ENCODE measurements at regions not wholly inside any gene's neighbourhood (a gene's known extent, or its start where the extent isn't known, plus 50 kb on each side); places are given as distances from the start of the nearest gene placed in this dataset.

DNA sequence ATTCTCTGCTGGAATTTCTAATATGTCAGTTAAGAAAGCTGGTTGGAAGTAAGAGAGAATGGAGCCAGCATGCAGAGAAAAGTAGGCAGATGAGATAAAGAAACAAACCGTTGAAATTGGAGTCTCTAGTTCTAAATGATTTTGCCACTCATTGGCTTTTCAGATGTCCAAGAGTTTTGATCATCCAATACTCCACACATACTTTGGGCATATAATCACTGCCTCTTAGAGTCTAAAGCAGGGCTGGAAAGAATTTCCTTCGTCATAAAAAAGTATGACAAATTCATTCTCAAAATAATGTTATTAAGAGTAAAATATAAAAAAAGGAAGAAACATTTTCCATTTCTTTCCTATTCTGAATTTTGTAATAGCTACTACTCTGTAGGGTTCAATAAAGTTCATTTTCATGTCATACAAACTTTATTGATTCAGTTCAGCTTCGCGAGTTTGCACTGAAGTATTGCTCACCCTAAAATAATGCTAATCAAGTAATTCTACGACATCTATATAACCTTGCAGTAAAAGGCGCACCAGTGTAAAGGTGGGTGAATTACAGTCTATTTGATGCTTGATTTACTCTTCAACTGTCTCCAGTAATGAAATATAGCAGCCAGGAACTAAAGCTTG lies 1556.6 kb downstream of the NCAM2 start:
- CTCF ChIA-PET, result no interaction called here

DNA sequence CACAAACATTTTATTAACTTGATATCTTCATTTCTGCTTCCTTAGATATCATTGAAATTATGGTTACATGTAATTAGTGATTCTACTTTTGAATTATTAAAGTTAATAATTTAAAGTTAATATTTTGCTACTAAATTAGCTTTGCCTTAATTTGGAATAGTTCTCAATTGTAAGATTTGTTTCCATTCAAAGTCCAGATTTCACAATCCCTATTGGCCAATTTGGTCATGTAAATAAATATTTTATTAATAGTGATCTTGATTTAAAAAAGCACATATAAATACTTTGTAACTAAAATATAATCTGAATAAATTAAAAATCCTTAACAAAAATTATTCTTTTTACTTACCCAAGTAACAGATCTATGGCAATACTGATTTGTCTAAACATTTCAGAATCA lies 1558.6 kb downstream of the NCAM2 start:
- no peak overlapping the region for H3K4me3 ChIP-seq (ENCODE audit: low read depth, low read length)
- ChIA-PET POLR2A (no interaction called here), CTCF (no interaction called here)
- no peak for DNase-seq (ENCODE audit: low read depth, low spot score)
- TF ChIP-seq, protein P1, sequence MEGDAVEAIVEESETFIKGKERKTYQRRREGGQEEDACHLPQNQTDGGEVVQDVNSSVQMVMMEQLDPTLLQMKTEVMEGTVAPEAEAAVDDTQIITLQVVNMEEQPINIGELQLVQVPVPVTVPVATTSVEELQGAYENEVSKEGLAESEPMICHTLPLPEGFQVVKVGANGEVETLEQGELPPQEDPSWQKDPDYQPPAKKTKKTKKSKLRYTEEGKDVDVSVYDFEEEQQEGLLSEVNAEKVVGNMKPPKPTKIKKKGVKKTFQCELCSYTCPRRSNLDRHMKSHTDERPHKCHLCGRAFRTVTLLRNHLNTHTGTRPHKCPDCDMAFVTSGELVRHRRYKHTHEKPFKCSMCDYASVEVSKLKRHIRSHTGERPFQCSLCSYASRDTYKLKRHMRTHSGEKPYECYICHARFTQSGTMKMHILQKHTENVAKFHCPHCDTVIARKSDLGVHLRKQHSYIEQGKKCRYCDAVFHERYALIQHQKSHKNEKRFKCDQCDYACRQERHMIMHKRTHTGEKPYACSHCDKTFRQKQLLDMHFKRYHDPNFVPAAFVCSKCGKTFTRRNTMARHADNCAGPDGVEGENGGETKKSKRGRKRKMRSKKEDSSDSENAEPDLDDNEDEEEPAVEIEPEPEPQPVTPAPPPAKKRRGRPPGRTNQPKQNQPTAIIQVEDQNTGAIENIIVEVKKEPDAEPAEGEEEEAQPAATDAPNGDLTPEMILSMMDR (IDR thresholded peaks at IDR 0.05; ENCODE audit: insufficient read depth, low read length, missing control alignments), result no peak

More for the DNA sequence above, 1556.6 kb downstream of the NCAM2 start:
- no peak for DNase-seq (ENCODE audit: low read depth, low spot score)
- TF ChIP-seq, protein P1 (IDR thresholded peaks at IDR 0.05; ENCODE audit: insufficient read depth, low read length, missing control alignments), result no peak
- no peak overlapping the region for H3K4me3 ChIP-seq (ENCODE audit: low read depth, low read length)
- POLR2A ChIA-PET, result no interaction called here

DNA sequence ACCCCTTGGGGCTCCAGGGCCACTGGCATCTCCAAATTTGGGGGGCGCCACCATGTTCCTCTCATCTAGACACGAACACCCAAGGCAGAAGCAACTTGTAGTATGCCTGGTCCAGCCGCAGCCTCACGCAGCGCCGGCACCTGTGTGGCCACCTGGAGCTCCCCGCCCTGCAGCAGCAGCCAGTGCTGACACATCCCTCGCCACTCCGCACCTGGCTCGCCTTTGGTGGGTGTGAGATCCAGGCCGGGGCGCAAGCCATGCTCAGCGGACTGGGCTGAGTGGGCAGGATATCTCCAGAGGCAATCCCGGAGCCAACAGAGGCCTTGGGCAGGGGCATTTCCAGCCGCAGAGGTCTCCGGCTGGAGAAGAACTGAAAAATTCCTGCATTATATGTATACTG lies 1563.7 kb downstream of the NCAM2 start:
- H3K4me3 ChIP-seq (ENCODE audit: low read depth, low read length), result no peak overlapping the region
- POLR2A ChIA-PET, result no interaction called here
- CTCF ChIA-PET, result no interaction called here
- TF ChIP-seq, protein P1 (IDR thresholded peaks at IDR 0.05; ENCODE audit: insufficient read depth, low read length, missing control alignments), result no peak
- DNase-seq (ENCODE audit: low read depth, low spot score), result no peak

DNA sequence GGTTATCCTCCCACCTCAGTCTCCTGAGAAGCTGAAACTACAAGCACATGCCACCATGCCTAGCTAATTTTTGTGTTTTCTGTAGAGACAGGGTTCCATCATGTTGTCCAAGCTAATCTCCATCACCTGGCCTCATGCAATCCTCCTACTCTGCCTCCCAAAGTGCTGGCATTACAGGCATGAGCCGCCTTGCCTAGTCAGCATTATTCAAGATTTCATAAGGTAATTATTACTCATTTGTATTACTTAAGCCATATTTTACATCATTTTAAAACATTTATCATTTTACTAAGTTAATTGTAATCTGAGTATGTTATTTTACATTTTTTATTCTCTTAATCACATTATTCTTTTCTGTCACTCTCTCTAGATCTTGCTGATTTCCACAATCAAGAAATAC lies 1575.6 kb downstream of the NCAM2 start:
- no peak overlapping the region for H3K4me3 ChIP-seq (ENCODE audit: low read depth, low read length)
- TF ChIP-seq, protein P1 (IDR thresholded peaks at IDR 0.05; ENCODE audit: insufficient read depth, low read length, missing control alignments), result no peak
- ChIA-PET POLR2A (no interaction called here), CTCF (no interaction called here)
- DNase-seq (ENCODE audit: low read depth, low spot score), result no peak

DNA sequence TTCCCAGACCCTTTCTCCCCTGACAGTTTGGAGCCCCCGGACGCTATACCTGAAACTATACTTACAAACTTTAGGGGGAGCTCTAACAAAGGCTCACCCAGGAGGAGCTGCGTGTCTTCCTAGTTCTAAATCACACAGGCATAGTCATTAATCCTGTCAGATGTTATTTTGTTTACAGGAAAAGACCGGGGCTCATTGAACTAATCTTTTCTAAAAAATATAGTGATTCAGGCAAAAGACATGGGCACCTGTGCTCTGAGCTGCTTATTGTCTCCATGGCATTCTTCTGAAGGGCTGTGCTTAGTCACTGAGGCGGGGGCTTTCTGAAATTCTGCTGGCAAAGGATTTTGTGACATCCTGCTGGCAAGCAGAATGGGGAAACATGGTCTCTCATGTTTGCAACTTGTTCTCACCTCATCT lies 1577.0 kb downstream of the NCAM2 start:
- DNase-seq (ENCODE audit: low read depth, low spot score), result no peak
- POLR2A ChIA-PET, result no interaction called here
- CTCF ChIA-PET, result no interaction called here

DNA sequence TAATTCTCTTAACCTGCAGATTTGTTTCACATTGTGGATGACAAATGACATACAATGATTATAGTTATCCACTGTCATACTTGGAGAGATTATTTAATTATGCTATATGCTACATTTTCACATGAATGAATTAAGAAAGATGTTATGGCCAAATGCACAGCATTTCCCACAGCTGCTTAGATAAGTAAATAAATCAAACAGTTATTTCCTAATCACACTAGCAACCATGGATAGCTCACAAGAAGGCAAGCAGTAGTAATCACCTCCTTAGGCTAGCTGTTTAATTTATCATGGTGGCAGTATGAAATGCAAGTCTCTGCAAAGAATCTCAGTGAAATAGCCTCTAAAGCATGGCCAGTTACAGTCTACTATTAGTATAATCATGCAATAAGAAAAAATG lies 1581.5 kb downstream of the NCAM2 start:
- TF ChIP-seq, protein P1 (IDR thresholded peaks at IDR 0.05; ENCODE audit: insufficient read depth, low read length, missing control alignments), result no peak
- DNase-seq (ENCODE audit: low read depth, low spot score), result no peak
- no peak overlapping the region for H3K4me3 ChIP-seq (ENCODE audit: low read depth, low read length)
- ChIA-PET POLR2A (no interaction called here), CTCF (no interaction called here)

More for the DNA sequence above, 1577.0 kb downstream of the NCAM2 start:
- H3K4me3 ChIP-seq (ENCODE audit: low read depth, low read length), result no peak overlapping the region
- TF ChIP-seq, protein P1 (IDR thresholded peaks at IDR 0.05; ENCODE audit: insufficient read depth, low read length, missing control alignments), result no peak

Measured in AG04449 (cell line).